DMS79 (cell line): ENCODE measurements at regions not wholly inside any gene's neighbourhood (a gene's known extent, or its start where the extent isn't known, plus 50 kb on each side); places are given as distances from the start of the nearest gene placed in this dataset.
"Not testable (repeated sequence)": the region's sequence is repeated elsewhere in the genome, so short reads cannot be mapped to it uniquely, and the experiment has no call there.

Experiments
- DNase-seq: peaks from one replicate; lab custom pipeline; 2025; lab: John Stamatoyannopoulos, UW

GRCh38 chr10:42987121-42987541 lies 89.7 kb upstream of the RET start:
- DNase-seq = no peak

GRCh38 chr10:42987575-42987974 lies 89.3 kb upstream of the RET start:
- DNase-seq = no peak

GRCh38 chr10:42988069-42988468 lies 88.8 kb upstream of the RET start:
- DNase-seq = no peak

GRCh38 chr10:42988517-42989395 lies 88.1 kb upstream of the RET start:
- DNase-seq = no peak

- DNase-seq = no peak
These were observed 87.4 kb upstream of the RET start for GRCh38 chr10:42989481-42989921.

- DNase-seq = no peak
These were observed 86.7 kb upstream of the RET start for GRCh38 chr10:42990016-42990720.

- DNase-seq = no peak
These were observed 86.0 kb upstream of the RET start for GRCh38 chr10:42990721-42991441.

GRCh38 chr10:42991442-42992098 lies 85.3 kb upstream of the RET start:
- no peak for DNase-seq

GRCh38 chr10:42992156-42992956 lies 84.5 kb upstream of the RET start:
- no peak for DNase-seq

GRCh38 chr10:42992957-42993390 lies 83.9 kb upstream of the RET start:
- no peak for DNase-seq

- not testable (repeated sequence) for DNase-seq
These were observed 82.0 kb upstream of the RET start for GRCh38 chr10:42994909-42995308.

- no peak for DNase-seq
These were observed 81.3 kb upstream of the RET start for GRCh38 chr10:42995537-42995936.

- no peak for DNase-seq
These were observed 80.3 kb upstream of the RET start for GRCh38 chr10:42996588-42996987.

- no peak for DNase-seq
These were observed 79.6 kb upstream of the RET start for GRCh38 chr10:42997151-42997848.

GRCh38 chr10:42997849-42998165 lies 79.1 kb upstream of the RET start:
- no peak for DNase-seq

GRCh38 chr10:42998481-42999384 lies 78.1 kb upstream of the RET start:
- no peak for DNase-seq

- no peak for DNase-seq
These were observed 77.4 kb upstream of the RET start for GRCh38 chr10:42999385-43000020.

GRCh38 chr10:43000021-43000411 lies 76.9 kb upstream of the RET start:
- DNase-seq = no peak
